Trophoblast cell (in vitro differentiated cells and primary cell): ENCODE measurements at regions not wholly inside any gene's neighbourhood (a gene's known extent, or its start where the extent isn't known, plus 50 kb on each side); places are given as distances from the start of the nearest gene placed in this dataset.
"Not testable (repeated sequence)": the region's sequence is repeated elsewhere in the genome, so short reads cannot be mapped to it uniquely, and the experiment has no call there.

Experiments used
- DNase-seq, 2 donors: peaks; one replicate each; pipeline ENCODE4 v3.0.0-alpha.2; 2016
- H2AFZ ChIP-seq: 2 replicates; pipeline ENCODE4 v1.6.1; 2013; ENCODE audit warnings: low read length, moderate library complexity, mild to moderate bottlenecking; ENCODE audit not compliant: insufficient read depth, poor library complexity
- H2AK5ac ChIP-seq: 2 replicates; pipeline ENCODE4 v1.6.1; 2013; ENCODE audit warnings: mild to moderate bottlenecking, low read length
- H2BK120ac ChIP-seq: 2 replicates; pipeline ENCODE4 v1.6.1; 2013; ENCODE audit warnings: low read length, mild to moderate bottlenecking, moderate library complexity; ENCODE audit not compliant: insufficient read depth, poor library complexity
- H2BK12ac ChIP-seq: 2 replicates; pipeline ENCODE4 v1.6.1; 2013; ENCODE audit warnings: mild to moderate bottlenecking, low read length, moderate library complexity
- H2BK5ac ChIP-seq: 2 replicates; pipeline ENCODE4 v1.6.1; 2013; ENCODE audit warnings: low read length, low read depth, moderate library complexity, mild to moderate bottlenecking; ENCODE audit not compliant: poor library complexity
- H3K14ac ChIP-seq: 2 replicates; pipeline ENCODE4 v1.6.1; 2013; ENCODE audit warnings: mild to moderate bottlenecking, low read length
- H3K18ac ChIP-seq: 2 replicates; pipeline ENCODE4 v1.6.1; 2013; ENCODE audit warnings: mild to moderate bottlenecking, low read length
- H3K23ac ChIP-seq: 2 replicates; pipeline ENCODE4 v1.6.1; 2013; ENCODE audit warnings: low read length
- H3K27ac ChIP-seq: 2 replicates; pipeline ENCODE4 v1.5.1; 2013; ENCODE audit warnings: low read depth, mild to moderate bottlenecking, inconsistent platforms, low read length, moderate library complexity
- H3K27me3 ChIP-seq: 2 replicates; pipeline ENCODE4 v1.6.1; 2013; ENCODE audit warnings: inconsistent platforms, mild to moderate bottlenecking, low read length, moderate library complexity; ENCODE audit not compliant: insufficient read depth
- H3K36me3 ChIP-seq, 2 experiments: 1 replicate in 1 of 2; 2 replicates in 1 of 2; pipeline ENCODE4 v1.6.1; 2013; ENCODE audit warnings: low read length in 2 of 2, mild to moderate bottlenecking in 2 of 2, moderate library complexity in 1 of 2; ENCODE audit not compliant: insufficient read depth in 2 of 2, control insufficient read depth in 1 of 2
- H3K4ac ChIP-seq: 2 replicates; pipeline ENCODE4 v1.6.1; 2013; ENCODE audit warnings: low read depth, mild to moderate bottlenecking, low read length, moderate library complexity
- H3K4me1 ChIP-seq, 2 experiments: 1 replicate in 1 of 2; 2 replicates in 1 of 2; pipeline ENCODE4 v1.6.1; 2013; ENCODE audit warnings: low read length in 2 of 2, mild to moderate bottlenecking in 2 of 2, moderate library complexity in 1 of 2; ENCODE audit not compliant: insufficient read depth in 2 of 2, control insufficient read depth in 1 of 2
- H3K4me2 ChIP-seq: 2 replicates; pipeline ENCODE4 v1.6.1; 2013; ENCODE audit warnings: inconsistent platforms, mild to moderate bottlenecking, low read length, moderate library complexity
- H3K4me3 ChIP-seq: 2 replicates; pipeline ENCODE4 v1.5.1; 2013; ENCODE audit warnings: mild to moderate bottlenecking, low read depth, low read length, inconsistent platforms
- H3K79me1 ChIP-seq: one replicate; pipeline ENCODE4 v1.6.1; 2013; ENCODE audit warnings: low read length
- H3K79me2 ChIP-seq: 2 replicates; pipeline ENCODE4 v1.6.1; 2013; ENCODE audit warnings: low read length, mild to moderate bottlenecking; ENCODE audit not compliant: control insufficient read depth, insufficient read depth, poor library complexity
- H3K9ac ChIP-seq: 2 replicates; pipeline ENCODE4 v1.6.1; 2013; ENCODE audit warnings: mild to moderate bottlenecking, low read length
- H3K9me3 ChIP-seq: 2 replicates; pipeline ENCODE4 v1.6.1; 2013; ENCODE audit warnings: low read depth, mild to moderate bottlenecking, control low read depth, inconsistent platforms, low read length; ENCODE audit not compliant: insufficient read depth
- H4K12ac ChIP-seq: 2 replicates; pipeline ENCODE4 v1.6.1; 2013; ENCODE audit warnings: low read depth, mild to moderate bottlenecking, low read length, moderate library complexity
- H4K8ac ChIP-seq: 2 replicates; pipeline ENCODE4 v1.6.1; 2013; ENCODE audit warnings: low read depth, mild to moderate bottlenecking, low read length, moderate library complexity
- H4K91ac ChIP-seq: one replicate; pipeline ENCODE4 v1.6.1; 2013; ENCODE audit warnings: low read depth, mild to moderate bottlenecking, low read length, moderate library complexity
- WGBS: extraction: QIAGEN DNeasy Blood & Tissue Kit; methylation state at CpG from one replicate; pipeline ENCODE4 v1.1.7; 2013; ENCODE audit warnings: missing lambda C conversion rate; ENCODE audit not compliant: insufficient read length, insufficient coverage; ENCODE audit errors: extremely low coverage; 5-methylcytosine and 5-hydroxymethylcytosine counted together

DNA sequence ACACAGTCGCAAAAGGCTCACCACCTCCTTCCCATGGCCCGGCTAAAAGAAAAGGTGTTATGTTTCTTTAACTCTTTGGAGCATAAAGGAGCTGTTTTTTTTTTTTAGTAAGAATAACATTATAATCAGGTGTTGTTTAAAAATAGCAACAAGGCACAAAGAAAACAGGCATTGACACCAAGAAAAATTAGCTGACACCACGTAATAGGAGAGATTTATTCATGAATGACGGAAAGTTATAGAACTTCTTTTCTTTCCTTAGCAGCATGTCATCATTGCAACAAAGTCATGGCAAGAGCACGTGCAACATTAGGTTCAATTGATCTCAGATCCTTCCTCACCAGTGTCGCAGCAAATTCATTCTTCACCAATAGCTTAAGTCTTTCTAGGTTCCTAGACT, 302.9 kb upstream of the ZFP42 start:
- no peak overlapping the region for H4K12ac ChIP-seq
- H3K79me2 ChIP-seq: no peaks in the 10 kb centered on the region

DNA sequence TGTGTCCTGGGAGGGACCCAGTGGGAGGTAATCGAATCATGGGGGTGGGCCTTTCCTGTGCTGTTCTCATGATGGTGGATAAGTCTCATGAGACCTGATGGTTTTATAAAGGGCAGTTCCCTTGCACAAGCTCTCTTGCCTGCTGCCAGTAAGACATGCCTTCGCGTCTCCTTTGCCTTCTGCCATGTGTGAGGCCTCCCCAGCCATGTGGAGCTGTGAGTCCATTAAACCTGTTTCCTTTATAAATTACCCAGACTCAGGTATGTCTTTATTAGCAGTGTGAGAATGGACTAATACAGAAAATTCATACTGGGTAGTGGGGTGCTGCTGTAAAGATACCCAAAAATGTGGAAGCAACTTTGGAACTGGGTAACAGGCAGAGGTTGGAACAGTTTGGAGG, 300.0 kb upstream of the ZFP42 start:
- H2AFZ ChIP-seq, DNase-seq, H3K4me2 ChIP-seq, H4K8ac ChIP-seq, H3K4me1 ChIP-seq, H2BK5ac ChIP-seq, H3K18ac ChIP-seq, H3K79me1 ChIP-seq, H3K79me2 ChIP-seq, H3K36me3 ChIP-seq, H3K4ac ChIP-seq, H3K23ac ChIP-seq, H3K9me3 ChIP-seq, H2BK12ac ChIP-seq, H3K27ac ChIP-seq, H3K14ac ChIP-seq, H3K9ac ChIP-seq, H2AK5ac ChIP-seq, H4K91ac ChIP-seq, H3K27me3 ChIP-seq, H2BK120ac ChIP-seq, H3K4me3 ChIP-seq, H4K12ac ChIP-seq: not testable (repeated sequence)
- WGBS: no CpG with 5 or more reads among the region's 3 CpGs

More for the DNA sequence above, 302.9 kb upstream of the ZFP42 start:
- peaks cover 5% of the 10 kb centered on the region for H3K9me3 ChIP-seq
- H2BK120ac ChIP-seq: no peak overlapping the region
- no peaks in the 10 kb centered on the region for H3K36me3 ChIP-seq
- no peak overlapping the region for H2BK5ac ChIP-seq
- DNase-seq: no peak
- no peak overlapping the region for H3K4me2 ChIP-seq
- WGBS: no CpG with 5 or more reads among the region's 6 CpGs
- H2BK12ac ChIP-seq: no peak overlapping the region
- no peak overlapping the region for H3K14ac ChIP-seq
- no peak overlapping the region for H3K4ac ChIP-seq
- H3K4me3 ChIP-seq: no peak overlapping the region
- H4K8ac ChIP-seq: no peak overlapping the region
- no peaks in the 10 kb centered on the region for H3K79me1 ChIP-seq
- no peak overlapping the region for H4K91ac ChIP-seq
- no peak overlapping the region for H2AK5ac ChIP-seq
- no peak overlapping the region for H3K18ac ChIP-seq
- H3K23ac ChIP-seq: no peak overlapping the region
- no peak overlapping the region for H3K27ac ChIP-seq
- no peak overlapping the region for H3K9ac ChIP-seq
- no peaks in the 10 kb centered on the region for H3K4me1 ChIP-seq
- no peak overlapping the region for H2AFZ ChIP-seq
- H3K27me3 ChIP-seq: no peaks in the 10 kb centered on the region

DNA sequence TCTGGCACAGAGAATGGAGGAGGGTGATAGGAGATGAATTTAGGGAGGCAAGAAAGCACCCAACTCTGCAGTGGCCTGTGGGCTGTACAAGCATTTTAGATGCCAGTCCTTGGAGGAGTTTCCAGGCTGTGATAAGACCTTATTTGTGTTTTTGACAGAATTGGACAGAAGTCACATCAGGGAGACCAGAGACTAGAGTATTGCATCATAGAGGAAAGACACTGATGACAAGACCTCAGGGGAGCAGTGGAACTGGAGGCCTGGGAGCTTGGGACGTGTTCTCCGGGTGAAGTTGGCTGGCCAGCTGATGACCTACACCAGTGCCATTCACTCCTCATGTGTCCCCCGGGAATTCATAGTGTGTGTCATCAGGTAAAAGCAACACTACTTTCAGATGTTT, 284.0 kb upstream of the ZFP42 start:
- H3K79me1 ChIP-seq: no peaks in the 10 kb centered on the region
- H4K12ac ChIP-seq: no peak overlapping the region
- H2BK12ac ChIP-seq: no peak overlapping the region
- no peaks in the 10 kb centered on the region for H3K9me3 ChIP-seq
- no peak overlapping the region for H4K91ac ChIP-seq
- H3K4me1 ChIP-seq: no peaks in the 10 kb centered on the region
- no peak overlapping the region for H3K14ac ChIP-seq
- H3K18ac ChIP-seq: no peak overlapping the region
- no peak overlapping the region for H3K9ac ChIP-seq
- no peak overlapping the region for H2BK120ac ChIP-seq
- H3K4me3 ChIP-seq: no peak overlapping the region
- H3K27me3 ChIP-seq: no peaks in the 10 kb centered on the region
- no peak overlapping the region for H3K4ac ChIP-seq
- H3K27ac ChIP-seq: no peak overlapping the region
- H2AFZ ChIP-seq: no peak overlapping the region
- no peak overlapping the region for H4K8ac ChIP-seq
- H2BK5ac ChIP-seq: no peak overlapping the region
- WGBS: no CpG with 5 or more reads among the region's 3 CpGs
- no peaks in the 10 kb centered on the region for H3K36me3 ChIP-seq
- no peak overlapping the region for H3K23ac ChIP-seq
- no peak overlapping the region for H2AK5ac ChIP-seq
- H3K4me2 ChIP-seq: no peak overlapping the region
- no peaks in the 10 kb centered on the region for H3K79me2 ChIP-seq
- DNase-seq: no peak

DNA sequence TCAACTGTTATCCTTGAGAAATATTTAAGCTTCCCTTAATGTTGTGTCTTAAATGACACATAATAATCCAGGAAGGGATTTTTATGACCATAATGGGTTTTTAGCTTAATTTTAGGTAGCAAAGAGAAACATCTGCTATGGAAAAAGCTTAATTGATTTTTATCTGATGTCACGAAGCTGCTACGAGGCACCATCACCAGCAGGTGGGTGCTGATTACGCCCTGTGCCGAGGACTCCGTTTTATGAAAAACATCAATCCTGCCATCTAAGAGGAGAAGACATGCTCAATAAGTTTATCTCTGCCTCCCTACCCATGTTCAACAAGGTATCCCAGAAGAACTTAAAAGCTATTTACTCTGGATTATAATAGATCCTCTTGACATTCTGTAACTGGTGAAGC, 280.6 kb upstream of the ZFP42 start:
- Histone ChIP-seq H2AFZ (no peak overlapping the region), H2BK120ac (no peak overlapping the region), H3K27me3 (no peaks in the 10 kb centered on the region), H3K79me2 (no peaks in the 10 kb centered on the region), H2AK5ac (no peak overlapping the region), H3K9ac (no peak overlapping the region), H4K12ac (no peak overlapping the region), H3K4ac (no peak overlapping the region), H3K79me1 (no peaks in the 10 kb centered on the region), H3K23ac (no peak overlapping the region), H3K14ac (no peak overlapping the region), H3K4me2 (no peak overlapping the region), H3K27ac (no peak overlapping the region), H4K91ac (no peak overlapping the region), H4K8ac (no peak overlapping the region), H3K9me3 (no peaks in the 10 kb centered on the region), H3K4me3 (no peak overlapping the region), H3K18ac (no peak overlapping the region), H2BK5ac (no peak overlapping the region), H3K4me1 (no peaks in the 10 kb centered on the region), H3K36me3 (no peaks in the 10 kb centered on the region), H2BK12ac (no peak overlapping the region)
- no peak for DNase-seq
- WGBS: no CpG with 5 or more reads among the region's 5 CpGs

DNA sequence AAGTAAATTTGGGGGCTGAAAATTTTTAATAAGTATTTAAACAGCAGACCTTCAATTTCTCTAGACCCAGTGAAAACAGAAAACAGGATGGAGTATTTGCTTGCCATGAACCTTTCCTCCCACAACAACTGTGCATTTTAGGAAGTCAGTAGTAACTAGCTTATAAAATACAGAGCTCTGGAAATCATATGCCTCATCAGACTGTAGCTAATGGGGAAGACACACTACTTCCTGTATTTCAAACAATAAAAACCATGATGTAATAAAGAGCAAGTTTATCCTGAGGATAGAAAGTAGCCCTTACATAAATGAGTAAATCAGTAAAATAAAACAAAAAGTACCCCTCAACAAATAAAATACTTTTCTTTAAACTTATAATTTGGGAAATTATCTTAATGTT, 280.1 kb upstream of the ZFP42 start:
- Histone ChIP-seq H3K36me3 (no peaks in the 10 kb centered on the region), H3K79me2 (no peaks in the 10 kb centered on the region), H3K4ac (no peak overlapping the region), H3K4me1 (no peaks in the 10 kb centered on the region), H4K8ac (no peak overlapping the region), H3K9me3 (no peaks in the 10 kb centered on the region), H3K14ac (no peak overlapping the region), H2BK12ac (no peak overlapping the region), H3K79me1 (no peaks in the 10 kb centered on the region), H3K27me3 (no peaks in the 10 kb centered on the region), H3K4me3 (no peak overlapping the region), H3K18ac (no peak overlapping the region), H2BK120ac (no peak overlapping the region), H3K4me2 (no peak overlapping the region), H3K27ac (no peak overlapping the region), H2BK5ac (no peak overlapping the region), H2AK5ac (no peak overlapping the region), H2AFZ (no peak overlapping the region), H4K12ac (no peak overlapping the region), H4K91ac (no peak overlapping the region), H3K23ac (no peak overlapping the region), H3K9ac (no peak overlapping the region)
- no peak for DNase-seq
